SK-N-SH treated with all-trans-retinoic acid at 6 μM for 48 hours (cell line): ENCODE measurements at regions not wholly inside any gene's neighbourhood (a gene's known extent, or its start where the extent isn't known, plus 50 kb on each side); places are given as distances from the start of the nearest gene placed in this dataset.

Experiments
- CSDC2 ChIP-seq: fragments of 250-450 bp; sonication (Bioruptor Pico); IDR thresholded peaks from 2 replicates; pipeline ENCODE4 v1.5.0; 2020; ENCODE audit warnings: mild to moderate bottlenecking, moderate library complexity
- GLIS3 ChIP-seq: fragments of 250-450 bp; sonication (Bioruptor Pico); IDR thresholded peaks from 2 replicates; pipeline ENCODE4 v1.5.0; 2020; ENCODE audit warnings: mild to moderate bottlenecking, moderate library complexity
- RARB ChIP-seq: fragments of 250-450 bp; sonication (Bioruptor Pico); IDR thresholded peaks from 2 replicates; pipeline ENCODE4 v1.8.0; 2021; ENCODE audit warnings: mild to moderate bottlenecking, moderate library complexity
- ZFP30 ChIP-seq: fragments of 450-650 bp; formaldehyde crosslinking; IDR thresholded peaks from 2 replicates; pipeline ENCODE4 v1.5.0; 2022; ENCODE audit warnings: mild to moderate bottlenecking, moderate library complexity
- TF ChIP-seq, protein P1 (sequence below): fragments of 250-450 bp; sonication (Bioruptor Pico); IDR thresholded peaks from 2 replicates; pipeline ENCODE4 v1.8.0; 2021; ENCODE audit warnings: low read depth, mild to moderate bottlenecking, moderate library complexity, borderline replicate concordance
- TF ChIP-seq, protein P2 (sequence below): fragments of 250-450 bp; sonication (Bioruptor Pico); IDR thresholded peaks from 2 replicates; pipeline ENCODE4 v1.8.0; 2020; ENCODE audit warnings: mild to moderate bottlenecking, moderate library complexity, borderline replicate concordance

GRCh38 chrX:109890910-109891502, 111.9 kb upstream of the TMEM164 start:
- TF ChIP-seq, protein P1, sequence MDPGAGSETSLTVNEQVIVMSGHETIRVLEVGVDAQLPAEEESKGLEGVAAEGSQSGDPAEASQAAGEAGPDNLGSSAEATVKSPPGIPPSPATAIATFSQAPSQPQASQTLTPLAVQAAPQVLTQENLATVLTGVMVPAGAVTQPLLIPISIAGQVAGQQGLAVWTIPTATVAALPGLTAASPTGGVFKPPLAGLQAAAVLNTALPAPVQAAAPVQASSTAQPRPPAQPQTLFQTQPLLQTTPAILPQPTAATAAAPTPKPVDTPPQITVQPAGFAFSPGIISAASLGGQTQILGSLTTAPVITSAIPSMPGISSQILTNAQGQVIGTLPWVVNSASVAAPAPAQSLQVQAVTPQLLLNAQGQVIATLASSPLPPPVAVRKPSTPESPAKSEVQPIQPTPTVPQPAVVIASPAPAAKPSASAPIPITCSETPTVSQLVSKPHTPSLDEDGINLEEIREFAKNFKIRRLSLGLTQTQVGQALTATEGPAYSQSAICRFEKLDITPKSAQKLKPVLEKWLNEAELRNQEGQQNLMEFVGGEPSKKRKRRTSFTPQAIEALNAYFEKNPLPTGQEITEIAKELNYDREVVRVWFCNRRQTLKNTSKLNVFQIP (CRISPR knock-in tag), result no peak
- TF ChIP-seq RARB (CRISPR knock-in tag), result no peak
- TF ChIP-seq GLIS3, result no peak
- TF ChIP-seq ZFP30 (CRISPR knock-in tag), result no peak
- TF ChIP-seq, protein P2, sequence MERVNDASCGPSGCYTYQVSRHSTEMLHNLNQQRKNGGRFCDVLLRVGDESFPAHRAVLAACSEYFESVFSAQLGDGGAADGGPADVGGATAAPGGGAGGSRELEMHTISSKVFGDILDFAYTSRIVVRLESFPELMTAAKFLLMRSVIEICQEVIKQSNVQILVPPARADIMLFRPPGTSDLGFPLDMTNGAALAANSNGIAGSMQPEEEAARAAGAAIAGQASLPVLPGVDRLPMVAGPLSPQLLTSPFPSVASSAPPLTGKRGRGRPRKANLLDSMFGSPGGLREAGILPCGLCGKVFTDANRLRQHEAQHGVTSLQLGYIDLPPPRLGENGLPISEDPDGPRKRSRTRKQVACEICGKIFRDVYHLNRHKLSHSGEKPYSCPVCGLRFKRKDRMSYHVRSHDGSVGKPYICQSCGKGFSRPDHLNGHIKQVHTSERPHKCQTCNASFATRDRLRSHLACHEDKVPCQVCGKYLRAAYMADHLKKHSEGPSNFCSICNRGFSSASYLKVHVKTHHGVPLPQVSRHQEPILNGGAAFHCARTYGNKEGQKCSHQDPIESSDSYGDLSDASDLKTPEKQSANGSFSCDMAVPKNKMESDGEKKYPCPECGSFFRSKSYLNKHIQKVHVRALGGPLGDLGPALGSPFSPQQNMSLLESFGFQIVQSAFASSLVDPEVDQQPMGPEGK (CRISPR knock-in tag), result no peak
- TF ChIP-seq CSDC2 (CRISPR knock-in tag), result no peak
